ENCODE measurements at regions not wholly inside any gene's neighbourhood (a gene's known extent, or its start where the extent isn't known, plus 50 kb on each side); places are given as distances from the start of the nearest gene placed in this dataset.
"Not testable (repeated sequence)": the region's sequence is repeated elsewhere in the genome, so short reads cannot be mapped to it uniquely, and the experiment has no call there.

DNA sequence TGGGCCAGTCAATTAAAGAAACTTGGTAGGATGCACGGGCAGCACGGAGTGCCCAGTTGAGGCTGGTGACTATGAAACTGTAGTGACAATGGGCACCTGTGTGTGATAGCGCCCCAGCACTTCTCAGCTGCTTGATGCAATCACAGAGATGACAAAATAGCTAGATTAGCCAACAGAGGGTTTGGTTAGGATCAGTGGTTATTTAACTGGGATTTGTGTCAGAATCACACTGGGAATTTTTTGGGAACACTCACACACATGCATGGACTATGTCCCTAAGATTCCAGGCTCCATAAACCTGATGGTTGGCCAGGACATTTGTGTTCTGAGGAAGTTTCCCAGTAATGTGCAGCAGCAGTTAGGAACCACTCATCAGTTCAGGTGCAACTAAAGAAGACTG is 51.2 kb upstream of the DAAM1 start:
- Histone ChIP-seq H3K4me1 (ENCODE audit: insufficient read depth, low read length, poor library complexity, severe bottlenecking) (peaks cover 8% of the 10 kb centered on the region), H3K36me3 (ENCODE audit: insufficient read depth, low read length) (no peaks in the 10 kb centered on the region), H3K4me3 (ENCODE audit: low read depth, low read length, poor library complexity, severe bottlenecking) (no peak overlapping the region), H3K27ac (ENCODE audit: low read depth, low read length, poor library complexity, severe bottlenecking) (no peak overlapping the region), H3K9me3 (ENCODE audit: low read length) (no peaks in the 10 kb centered on the region), H2AFZ (ENCODE audit: low read length) (no peak overlapping the region), H3K79me2 (ENCODE audit: insufficient read depth, low read depth, low read length) (no peaks in the 10 kb centered on the region), H3K9me2 (ENCODE audit: insufficient read depth, low read length) (no peaks in the 10 kb centered on the region), H3K4me2 (ENCODE audit: low read length) (no peak overlapping the region), H4K20me1 (ENCODE audit: insufficient read depth, low read length) (no peaks in the 10 kb centered on the region)
- POLR2A ChIA-PET: interaction anchor here (0.7 to 1.1 kb wide), 2 partner anchors 8 to 36 kb away, joined by 3 to 4 read pairs; no protein-coding TSS in a partner anchor
- TF ChIP-seq EZH2phosphoT487 (IDR thresholded peaks at IDR 0.05; ENCODE audit: borderline replicate concordance, low read depth, low read length): no peak
- TF ChIP-seq, protein P1, sequence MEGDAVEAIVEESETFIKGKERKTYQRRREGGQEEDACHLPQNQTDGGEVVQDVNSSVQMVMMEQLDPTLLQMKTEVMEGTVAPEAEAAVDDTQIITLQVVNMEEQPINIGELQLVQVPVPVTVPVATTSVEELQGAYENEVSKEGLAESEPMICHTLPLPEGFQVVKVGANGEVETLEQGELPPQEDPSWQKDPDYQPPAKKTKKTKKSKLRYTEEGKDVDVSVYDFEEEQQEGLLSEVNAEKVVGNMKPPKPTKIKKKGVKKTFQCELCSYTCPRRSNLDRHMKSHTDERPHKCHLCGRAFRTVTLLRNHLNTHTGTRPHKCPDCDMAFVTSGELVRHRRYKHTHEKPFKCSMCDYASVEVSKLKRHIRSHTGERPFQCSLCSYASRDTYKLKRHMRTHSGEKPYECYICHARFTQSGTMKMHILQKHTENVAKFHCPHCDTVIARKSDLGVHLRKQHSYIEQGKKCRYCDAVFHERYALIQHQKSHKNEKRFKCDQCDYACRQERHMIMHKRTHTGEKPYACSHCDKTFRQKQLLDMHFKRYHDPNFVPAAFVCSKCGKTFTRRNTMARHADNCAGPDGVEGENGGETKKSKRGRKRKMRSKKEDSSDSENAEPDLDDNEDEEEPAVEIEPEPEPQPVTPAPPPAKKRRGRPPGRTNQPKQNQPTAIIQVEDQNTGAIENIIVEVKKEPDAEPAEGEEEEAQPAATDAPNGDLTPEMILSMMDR (conservative IDR thresholded peaks at IDR 0.05; ENCODE audit: low read length): no peak
- CTCF ChIA-PET (ENCODE audit: unreplicated experiment): no interaction called here
- DNase-seq (ENCODE audit: low spot score): no peak
- intact Hi-C loops (cut with micrococcal nuclease; ENCODE audit: unreplicated experiment): no loop called here
- BruUV-seq (replicated peaks): no TSS peak

DNA sequence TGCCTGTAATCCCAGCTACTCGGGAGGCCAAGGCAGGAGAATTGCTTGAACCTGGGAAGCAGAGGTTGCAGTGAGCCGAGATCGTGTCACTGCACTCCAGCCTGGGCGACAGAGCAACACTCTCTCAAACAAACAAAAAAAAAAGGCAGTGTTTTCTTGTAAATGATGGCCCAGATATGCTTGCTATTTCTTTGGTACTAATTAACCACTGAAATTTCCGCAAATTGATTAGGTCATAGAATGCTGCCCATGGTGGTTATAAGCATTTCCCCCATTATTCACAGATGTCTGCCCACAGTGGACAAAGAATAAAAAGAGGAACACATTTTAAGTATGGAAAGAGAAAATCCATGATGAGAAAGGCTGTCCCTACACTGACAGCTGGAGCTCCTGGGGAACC is 49.9 kb upstream of the DAAM1 start:
- H3K9me2 ChIP-seq (ENCODE audit: insufficient read depth, low read length); POLR2A ChIA-PET; H3K36me3 ChIP-seq (ENCODE audit: insufficient read depth, low read length); H3K27ac ChIP-seq (ENCODE audit: low read depth, low read length, poor library complexity, severe bottlenecking); H3K4me3 ChIP-seq (ENCODE audit: low read depth, low read length, poor library complexity, severe bottlenecking); DNase-seq (ENCODE audit: low spot score); H4K20me1 ChIP-seq (ENCODE audit: insufficient read depth, low read length); BruUV-seq (replicated peaks); H3K4me2 ChIP-seq (ENCODE audit: low read length); H3K79me2 ChIP-seq (ENCODE audit: insufficient read depth, low read depth, low read length); CTCF ChIA-PET (ENCODE audit: unreplicated experiment); H3K9me3 ChIP-seq (ENCODE audit: low read length); intact Hi-C loops (cut with micrococcal nuclease; ENCODE audit: unreplicated experiment); H2AFZ ChIP-seq (ENCODE audit: low read length): not testable (repeated sequence)
- H3K4me1 ChIP-seq (ENCODE audit: insufficient read depth, low read length, poor library complexity, severe bottlenecking): peaks cover 11% of the 10 kb centered on the region

All from OCI-LY7 (cell line).